Ovary (tissue), 3 donors: ENCODE measurements at regions not wholly inside any gene's neighbourhood (a gene's known extent, or its start where the extent isn't known, plus 50 kb on each side); places are given as distances from the start of the nearest gene placed in this dataset.

Source experiments
- CTCF ChIP-seq, 3 donors: fragments of 450-650 bp in 2 of 3; fragments of 200-600 bp in 1 of 3; IDR thresholded peaks; one replicate each; pipeline versions ENCODE4 v1.5.1 to v1.8.0; 2016 to 2022; ENCODE audit warnings: antibody characterized with exemption in 3 of 3, mild to moderate bottlenecking in 1 of 3
- EP300 ChIP-seq: sonication (generic); formaldehyde crosslinking; IDR thresholded peaks from one replicate; pipeline ENCODE4 v1.6.1; 2017; ENCODE audit warnings: antibody characterized with exemption
- POLR2A ChIP-seq: fragments of 450-650 bp; IDR thresholded peaks from one replicate; pipeline ENCODE4 v1.6.1; 2017; ENCODE audit warnings: antibody characterized with exemption, mild to moderate bottlenecking, moderate library complexity
- donor health status: DM: no; HTN: no; CAD: no.

GRCh38 chr6:147855803-147856482 is 347.5 kb downstream of the SAMD5 start:
- TF ChIP-seq CTCF (IDR thresholded peaks at IDR 0.05) (no peak), POLR2A (no peak), EP300 (no peak)
